CD4-positive, alpha-beta memory T cell (primary cell): ENCODE measurements at regions not wholly inside any gene's neighbourhood (a gene's known extent, or its start where the extent isn't known, plus 50 kb on each side); places are given as distances from the start of the nearest gene placed in this dataset.
"Not testable (repeated sequence)": the region's sequence is repeated elsewhere in the genome, so short reads cannot be mapped to it uniquely, and the experiment has no call there.

Source experiments
- CTCF ChIA-PET: fragments of 350-600 bp; sonication (Branson Sonifier 250); formaldehyde crosslinking; loops from one replicate; lab custom pipeline; 2021; ENCODE audit warnings: inconsistent platforms; ENCODE audit not compliant: partially characterized antibody; lab: Charles Lee
- POLR2A ChIA-PET: fragments of 350-600 bp; sonication (Branson Sonifier 250); formaldehyde crosslinking; loops from one replicate; lab custom pipeline; 2021; ENCODE audit not compliant: partially characterized antibody; lab: Charles Lee
- DNase-seq, 5 donors: peaks; one replicate each; pipeline versions ENCODE4 v3.0.0 to v3.0.0-alpha.2; 2020 to 2022; ENCODE audit warnings: mixed read lengths in 1 of 5
- H3K27ac ChIP-seq: one replicate; pipeline ENCODE4 v1.7.0; 2013; ENCODE audit warnings: low read depth, low read length
- H3K27me3 ChIP-seq: 2 replicates; pipeline ENCODE4 v1.7.0; 2013; ENCODE audit warnings: mild to moderate bottlenecking, low read length, moderate library complexity; ENCODE audit not compliant: insufficient read depth
- H3K36me3 ChIP-seq: 2 replicates; pipeline ENCODE4 v1.7.0; 2013; ENCODE audit warnings: mild to moderate bottlenecking, low read length, moderate library complexity; ENCODE audit not compliant: insufficient read depth
- H3K4me1 ChIP-seq: 2 replicates; pipeline ENCODE4 v1.7.0; 2013; ENCODE audit warnings: mild to moderate bottlenecking, low read length, moderate library complexity; ENCODE audit not compliant: insufficient read depth
- H3K4me3 ChIP-seq, 2 donors: one replicate each; pipeline ENCODE4 v1.7.0; 2013; ENCODE audit warnings: low read length in 2 of 2, mild to moderate bottlenecking in 1 of 2
- H3K9me3 ChIP-seq, 2 donors: one replicate each; pipeline ENCODE4 v1.7.0; 2013; ENCODE audit warnings: low read length in 2 of 2, control low read depth in 1 of 2; ENCODE audit not compliant: control insufficient read depth in 1 of 2
- H3K27ac Mint-ChIP-seq, 7 donors: one replicate each; pipeline ENCODE4 v1.8.0; 2020 to 2021; ENCODE audit warnings: mixed read lengths in 7 of 7, mild to moderate bottlenecking in 6 of 7, inconsistent platforms in 3 of 7, moderate library complexity in 3 of 7
- H3K27me3 Mint-ChIP-seq, 2 donors: one replicate each; pipeline ENCODE4 v1.8.0; 2020 to 2021; ENCODE audit warnings: mixed read lengths in 2 of 2
- H3K36me3 Mint-ChIP-seq, 2 donors: one replicate each; pipeline ENCODE4 v1.8.0; 2020 to 2021; ENCODE audit warnings: mixed read lengths in 2 of 2, inconsistent platforms in 1 of 2, mild to moderate bottlenecking in 1 of 2
- H3K4me1 Mint-ChIP-seq, 4 donors: one replicate each; pipeline ENCODE4 v1.8.0; 2020 to 2021; ENCODE audit warnings: mixed read lengths in 4 of 4, mild to moderate bottlenecking in 1 of 4
- H3K4me3 Mint-ChIP-seq, 8 donors: one replicate each; pipeline ENCODE4 v1.8.0; 2020 to 2021; ENCODE audit warnings: mixed read lengths in 8 of 8, mild to moderate bottlenecking in 7 of 8, moderate library complexity in 6 of 8, inconsistent platforms in 3 of 8
- H3K9me3 Mint-ChIP-seq, 8 donors: one replicate each; pipeline ENCODE4 v1.8.0; 2020 to 2021; ENCODE audit warnings: mixed read lengths in 8 of 8, mild to moderate bottlenecking in 5 of 8, inconsistent platforms in 3 of 8, moderate library complexity in 1 of 8
- intact Hi-C: fragments of 100-400 bp; cut with micrococcal nuclease; formaldehyde crosslinking; loops from one replicate; pipeline ENCODE4 v1.15.1; 2023

DNA sequence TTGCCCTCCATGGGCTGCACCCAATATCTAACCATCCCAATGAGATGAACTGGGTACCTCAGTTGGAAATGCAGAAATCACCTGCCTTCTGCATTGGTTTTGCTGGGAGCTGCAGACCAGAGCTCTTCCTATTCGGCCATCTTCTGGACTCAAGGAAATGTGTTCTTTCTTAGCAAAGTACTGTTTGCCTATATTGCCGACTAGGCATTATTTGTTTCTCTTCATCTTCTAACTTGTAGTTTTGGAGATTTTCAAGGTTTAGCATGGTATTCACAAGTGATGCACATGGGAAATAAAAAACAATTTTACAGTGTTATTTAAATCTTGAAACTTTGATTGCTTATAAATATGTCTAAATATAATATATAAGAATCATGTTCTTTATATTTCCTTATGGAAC lies 377.8 kb upstream of the POU1F1 start:
- Mint-ChIP-seq H3K36me3 (no peaks in the 10 kb centered on the region), H3K4me3 (no peak overlapping the region), H3K9me3 (peaks cover 0 to 3% (median 0%) of the 10 kb centered on the region in 8 donors), H3K4me1 (no peaks in the 10 kb centered on the region), H3K27me3 (peaks cover 0 to 1% of the 10 kb centered on the region in 2 donors), H3K27ac (no peak overlapping the region)
- ChIA-PET POLR2A (no interaction called here), CTCF (no interaction called here)
- Histone ChIP-seq H3K27ac (no peak overlapping the region), H3K27me3 (no peaks in the 10 kb centered on the region), H3K9me3 (no peaks in the 10 kb centered on the region), H3K4me3 (no peak overlapping the region), H3K4me1 (no peaks in the 10 kb centered on the region), H3K36me3 (no peaks in the 10 kb centered on the region)
- DNase-seq, result no peak
- intact Hi-C loops, result no loop called here

DNA sequence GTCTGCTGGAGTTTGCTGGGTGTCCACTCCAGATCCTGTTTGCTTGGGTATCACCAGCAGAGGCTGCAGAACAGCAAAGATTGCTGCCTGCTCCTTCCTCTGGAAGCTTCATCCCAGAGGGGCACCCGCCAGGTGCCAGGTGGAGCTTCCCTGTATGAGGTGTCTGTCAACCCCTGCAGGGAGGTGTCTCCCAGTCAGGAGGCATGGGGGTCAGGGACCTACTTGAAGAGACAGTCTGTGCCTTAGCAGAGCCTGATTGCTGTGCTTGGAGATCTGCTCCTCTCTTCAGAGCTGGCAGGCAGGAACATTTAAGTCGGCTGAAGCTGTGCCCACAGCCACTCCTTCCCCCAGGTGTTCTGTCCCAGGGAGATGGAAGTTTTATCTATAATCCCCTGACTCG lies 376.8 kb upstream of the POU1F1 start:
- H3K27ac Mint-ChIP-seq, H3K27ac ChIP-seq, H3K9me3 ChIP-seq, H3K27me3 Mint-ChIP-seq, CTCF ChIA-PET, H3K9me3 Mint-ChIP-seq, POLR2A ChIA-PET, H3K27me3 ChIP-seq, H3K4me1 ChIP-seq, H3K4me3 ChIP-seq, intact Hi-C loops, H3K4me3 Mint-ChIP-seq, H3K36me3 Mint-ChIP-seq, DNase-seq, H3K4me1 Mint-ChIP-seq, H3K36me3 ChIP-seq: not testable (repeated sequence)

DNA sequence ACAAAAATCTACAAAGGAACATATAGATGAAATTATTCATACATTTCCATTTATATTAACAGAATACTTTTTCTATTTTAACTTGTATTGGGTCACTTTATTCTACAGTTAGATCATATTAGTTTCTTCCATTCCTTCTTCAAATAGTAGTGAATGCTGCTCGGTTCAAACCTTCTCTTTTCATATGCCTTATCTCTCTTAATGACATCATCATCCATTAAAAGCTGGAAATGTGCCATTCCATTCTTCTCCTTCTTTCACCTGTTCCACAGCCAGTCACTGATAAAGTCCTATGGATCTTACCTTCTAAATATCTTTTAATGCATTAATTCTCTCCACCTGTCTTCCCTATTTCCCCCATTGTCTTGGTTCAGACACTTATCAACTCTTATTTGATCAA lies 358.0 kb upstream of the POU1F1 start:
- no peaks in the 10 kb centered on the region for H3K36me3 Mint-ChIP-seq
- Histone ChIP-seq H3K27ac (no peak overlapping the region), H3K27me3 (no peaks in the 10 kb centered on the region), H3K4me1 (no peaks in the 10 kb centered on the region), H3K9me3 (no peaks in the 10 kb centered on the region), H3K36me3 (no peaks in the 10 kb centered on the region), H3K4me3 (no peak overlapping the region)
- no peaks in the 10 kb centered on the region for H3K4me1 Mint-ChIP-seq
- no peak overlapping the region for H3K4me3 Mint-ChIP-seq
- H3K27me3 Mint-ChIP-seq, result no peaks in the 10 kb centered on the region
- intact Hi-C loops, result no loop called here
- peaks cover 0 to under 1% (median 0%) of the 10 kb centered on the region in 8 donors for H3K9me3 Mint-ChIP-seq
- no peak for DNase-seq
- H3K27ac Mint-ChIP-seq, result no peak overlapping the region
- CTCF ChIA-PET, result no interaction called here
- POLR2A ChIA-PET, result no interaction called here

DNA sequence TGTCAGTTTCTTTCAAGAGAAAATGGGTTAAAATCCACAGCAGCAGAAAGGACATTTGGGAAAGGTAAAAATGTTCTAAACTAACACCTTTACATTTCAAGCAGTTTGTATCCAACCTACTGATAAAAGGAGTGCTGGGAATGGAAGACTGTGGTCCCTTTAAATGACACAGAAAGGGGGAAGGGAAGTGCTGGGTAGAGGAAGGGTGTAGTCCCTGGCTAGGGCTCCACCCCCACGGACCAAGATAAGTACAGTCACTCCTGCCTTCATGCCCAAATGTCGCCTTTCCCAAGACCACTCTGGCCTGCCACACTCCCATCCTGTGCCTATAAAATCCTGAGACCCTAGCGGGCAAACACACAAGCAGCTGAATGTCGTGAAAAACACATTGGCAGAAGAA lies 350.9 kb upstream of the POU1F1 start:
- Mint-ChIP-seq H3K27me3 (no peaks in the 10 kb centered on the region), H3K4me1 (no peaks in the 10 kb centered on the region), H3K36me3 (no peaks in the 10 kb centered on the region), H3K9me3 (peaks cover 0 to 6% (median 0%) of the 10 kb centered on the region in 8 donors), H3K4me3 (no peak overlapping the region), H3K27ac (no peak overlapping the region)
- no peaks in the 10 kb centered on the region for H3K27me3 ChIP-seq
- POLR2A ChIA-PET, result no interaction called here
- intact Hi-C loops, result no loop called here
- no peaks in the 10 kb centered on the region for H3K36me3 ChIP-seq
- H3K27ac ChIP-seq, result no peak overlapping the region
- H3K4me1 ChIP-seq, result no peaks in the 10 kb centered on the region
- CTCF ChIA-PET, result no interaction called here
- DNase-seq, result no peak
- no peaks in the 10 kb centered on the region for H3K9me3 ChIP-seq
- H3K4me3 ChIP-seq, result no peak overlapping the region

DNA sequence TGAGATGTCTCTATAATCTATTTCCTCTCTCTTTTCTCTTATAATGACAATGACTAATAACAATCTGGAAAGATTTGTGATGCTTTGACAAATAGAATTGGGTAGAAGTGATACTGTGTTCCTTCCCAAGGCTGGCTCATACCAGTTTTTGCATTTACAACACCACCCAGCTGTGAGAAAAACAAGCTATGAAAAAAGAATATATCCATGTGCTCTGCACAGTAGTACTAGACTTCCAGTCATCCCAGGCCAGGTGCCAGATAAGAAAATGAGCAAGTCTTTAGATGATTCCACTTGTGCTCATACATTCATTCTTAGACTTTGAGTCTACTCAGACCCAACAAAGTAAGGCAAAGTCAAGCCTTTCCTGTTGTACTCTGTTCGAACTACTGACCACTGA lies 350.2 kb upstream of the POU1F1 start:
- H3K27ac ChIP-seq, result no peak overlapping the region
- intact Hi-C loops, result no loop called here
- H3K27me3 ChIP-seq, result no peaks in the 10 kb centered on the region
- H3K36me3 Mint-ChIP-seq, result no peaks in the 10 kb centered on the region
- H3K4me3 ChIP-seq, result no peak overlapping the region
- H3K4me3 Mint-ChIP-seq, result no peak overlapping the region
- peaks cover 0 to 6% (median 0%) of the 10 kb centered on the region in 8 donors for H3K9me3 Mint-ChIP-seq
- no peaks in the 10 kb centered on the region for H3K27me3 Mint-ChIP-seq
- H3K27ac Mint-ChIP-seq, result no peak overlapping the region
- ChIA-PET POLR2A (no interaction called here), CTCF (no interaction called here)
- no peaks in the 10 kb centered on the region for H3K4me1 ChIP-seq
- DNase-seq, result no peak
- no peaks in the 10 kb centered on the region for H3K4me1 Mint-ChIP-seq
- H3K36me3 ChIP-seq, result no peaks in the 10 kb centered on the region
- H3K9me3 ChIP-seq, result no peaks in the 10 kb centered on the region

DNA sequence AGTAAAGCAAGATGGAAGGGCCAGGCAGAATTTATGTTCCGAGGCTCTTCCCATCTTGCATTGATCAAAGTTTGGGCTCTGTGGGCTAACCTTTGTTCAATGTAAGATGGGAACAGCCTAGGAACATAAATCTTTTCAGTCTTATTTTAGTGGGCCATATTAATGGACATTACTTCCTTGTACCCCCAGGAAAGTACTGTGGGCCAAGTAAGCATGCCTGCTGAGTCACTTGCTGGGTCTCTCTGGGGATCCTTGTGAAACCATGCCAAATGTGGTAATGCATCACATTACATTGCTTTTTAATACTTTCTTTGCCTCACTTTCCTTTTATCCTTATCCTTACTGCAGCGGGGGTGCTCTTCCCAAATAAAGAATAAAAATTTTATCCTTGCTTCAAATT lies 349.5 kb upstream of the POU1F1 start:
- Mint-ChIP-seq H3K4me3 (no peak overlapping the region), H3K36me3 (no peaks in the 10 kb centered on the region), H3K4me1 (no peaks in the 10 kb centered on the region), H3K27me3 (no peaks in the 10 kb centered on the region), H3K27ac (no peak overlapping the region), H3K9me3 (peaks cover 0 to 6% (median 0%) of the 10 kb centered on the region in 8 donors)
- CTCF ChIA-PET, result no interaction called here
- POLR2A ChIA-PET, result no interaction called here
- Histone ChIP-seq H3K36me3 (no peaks in the 10 kb centered on the region), H3K4me3 (no peak overlapping the region), H3K27me3 (no peaks in the 10 kb centered on the region), H3K4me1 (no peaks in the 10 kb centered on the region), H3K27ac (no peak overlapping the region), H3K9me3 (no peaks in the 10 kb centered on the region)
- no peak for DNase-seq
- intact Hi-C loops, result no loop called here

DNA sequence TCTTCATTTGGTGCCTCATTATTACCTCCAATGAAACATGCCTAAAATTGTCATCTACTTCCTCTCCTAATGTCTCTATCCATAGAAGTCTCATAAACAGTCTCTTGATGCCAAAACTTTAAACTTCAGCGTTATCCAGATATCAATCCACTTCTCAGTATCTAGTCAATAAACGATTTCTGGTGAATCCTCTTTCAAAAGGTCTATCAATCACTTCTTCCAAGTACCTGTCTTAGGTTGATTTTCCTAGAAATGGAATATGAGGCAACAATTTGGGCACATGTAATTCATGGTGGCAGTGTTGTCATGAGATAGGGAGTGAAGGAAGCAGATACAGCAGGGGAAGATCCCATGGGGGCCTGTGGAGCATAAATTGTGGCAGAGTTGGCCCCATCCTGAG lies 348.5 kb upstream of the POU1F1 start:
- H3K9me3 Mint-ChIP-seq, result peaks cover 0 to 6% (median 0%) of the 10 kb centered on the region in 8 donors
- CTCF ChIA-PET, result no interaction called here
- Histone ChIP-seq H3K4me1 (no peaks in the 10 kb centered on the region), H3K36me3 (no peaks in the 10 kb centered on the region), H3K27me3 (no peaks in the 10 kb centered on the region), H3K4me3 (no peak overlapping the region), H3K27ac (no peak overlapping the region), H3K9me3 (no peaks in the 10 kb centered on the region)
- intact Hi-C loops, result no loop called here
- no peak overlapping the region for H3K4me3 Mint-ChIP-seq
- no peak for DNase-seq
- no peaks in the 10 kb centered on the region for H3K4me1 Mint-ChIP-seq
- POLR2A ChIA-PET, result no interaction called here
- no peaks in the 10 kb centered on the region for H3K36me3 Mint-ChIP-seq
- no peaks in the 10 kb centered on the region for H3K27me3 Mint-ChIP-seq
- H3K27ac Mint-ChIP-seq, result no peak overlapping the region

DNA sequence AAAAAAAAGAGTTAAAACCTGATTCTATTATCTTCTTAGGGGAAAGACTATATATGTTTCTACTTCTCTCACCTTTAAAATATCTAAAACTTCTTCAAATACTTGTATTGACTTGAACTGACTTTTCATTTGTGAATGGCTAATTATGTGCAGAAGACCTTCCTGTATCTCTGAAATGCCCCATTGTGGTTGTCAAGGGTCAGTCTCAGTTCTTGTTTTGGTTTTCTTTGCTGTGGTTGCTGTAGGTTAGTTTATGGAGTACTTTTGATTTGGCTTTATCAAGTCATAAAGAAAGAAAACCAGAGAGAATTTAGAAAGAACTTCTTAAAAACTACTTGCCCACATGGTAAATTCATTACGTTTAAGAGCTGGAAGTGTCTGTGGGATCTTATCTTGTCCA lies 345.3 kb upstream of the POU1F1 start:
- no peak overlapping the region for H3K27ac ChIP-seq
- no peaks in the 10 kb centered on the region for H3K4me1 Mint-ChIP-seq
- no peaks in the 10 kb centered on the region for H3K36me3 Mint-ChIP-seq
- no peaks in the 10 kb centered on the region for H3K27me3 Mint-ChIP-seq
- peaks cover 0 to 6% (median 2%) of the 10 kb centered on the region in 8 donors for H3K9me3 Mint-ChIP-seq
- no peaks in the 10 kb centered on the region for H3K4me1 ChIP-seq
- no peak for DNase-seq
- no peaks in the 10 kb centered on the region for H3K9me3 ChIP-seq
- H3K27me3 ChIP-seq, result no peaks in the 10 kb centered on the region
- intact Hi-C loops, result no loop called here
- no peak overlapping the region for H3K4me3 Mint-ChIP-seq
- H3K27ac Mint-ChIP-seq, result no peak overlapping the region
- ChIA-PET CTCF (no interaction called here), POLR2A (no interaction called here)
- H3K36me3 ChIP-seq, result no peaks in the 10 kb centered on the region
- H3K4me3 ChIP-seq, result no peak overlapping the region
